SK-N-SH treated with all-trans-retinoic acid at 6 μM for 48 hours (cell line): ENCODE measurements at regions not wholly inside any gene's neighbourhood (a gene's known extent, or its start where the extent isn't known, plus 50 kb on each side); places are given as distances from the start of the nearest gene placed in this dataset.

Experiments
- ATAC-seq: fragments of 200-7000 bp; cut with Tn5 transposase; 3 replicates; pipeline ENCODE4 v1.9.1; 2020; ENCODE audit warnings: mild to moderate bottlenecking, moderate library complexity
- ARNTL ChIP-seq: fragments of 450-650 bp; formaldehyde crosslinking; IDR thresholded peaks from 2 replicates; pipeline ENCODE4 v1.5.0; 2020; ENCODE audit warnings: low read depth, mild to moderate bottlenecking, moderate library complexity, borderline replicate concordance
- BACH2 ChIP-seq: fragments of 250-450 bp; sonication (Bioruptor Pico); IDR thresholded peaks from 2 replicates; pipeline ENCODE4 v1.9.0; 2021; ENCODE audit warnings: mild to moderate bottlenecking, borderline replicate concordance
- CSDC2 ChIP-seq: fragments of 250-450 bp; sonication (Bioruptor Pico); IDR thresholded peaks from 2 replicates; pipeline ENCODE4 v1.5.0; 2020; ENCODE audit warnings: mild to moderate bottlenecking, moderate library complexity
- CSRNP3 ChIP-seq: fragments of 250-450 bp; sonication (Bioruptor Pico); IDR thresholded peaks from 2 replicates; pipeline ENCODE4 v1.5.1; 2021; ENCODE audit warnings: mild to moderate bottlenecking, moderate library complexity
- ESRRG ChIP-seq: fragments of 250-450 bp; sonication (Bioruptor Pico); IDR thresholded peaks from 2 replicates; pipeline ENCODE4 v1.6.1; 2021; ENCODE audit warnings: mild to moderate bottlenecking
- GLIS3 ChIP-seq: fragments of 250-450 bp; sonication (Bioruptor Pico); IDR thresholded peaks from 2 replicates; pipeline ENCODE4 v1.5.0; 2020; ENCODE audit warnings: mild to moderate bottlenecking, moderate library complexity
- ISL1 ChIP-seq: fragments of 250-450 bp; sonication (Bioruptor Pico); IDR thresholded peaks from 2 replicates; pipeline ENCODE4 v2.1.2; 2022; ENCODE audit warnings: mild to moderate bottlenecking, moderate library complexity
- OSR1 ChIP-seq: fragments of 250-450 bp; sonication (Bioruptor Pico); IDR thresholded peaks from 2 replicates; pipeline ENCODE4 v1.8.0; 2022; ENCODE audit warnings: moderate library complexity, mild to moderate bottlenecking, inconsistent platforms
- PPARA ChIP-seq: fragments of 250-450 bp; sonication (Bioruptor Pico); IDR thresholded peaks from 2 replicates; pipeline ENCODE4 v1.5.0; 2020; ENCODE audit warnings: mild to moderate bottlenecking, borderline replicate concordance
- RARB ChIP-seq: fragments of 250-450 bp; sonication (Bioruptor Pico); IDR thresholded peaks from 2 replicates; pipeline ENCODE4 v1.8.0; 2021; ENCODE audit warnings: mild to moderate bottlenecking, moderate library complexity
- SNAI2 ChIP-seq: fragments of 250-450 bp; sonication (Bioruptor Pico); IDR thresholded peaks from 2 replicates; pipeline ENCODE4 v1.5.0; 2020; ENCODE audit warnings: mild to moderate bottlenecking, moderate library complexity
- TCF4 ChIP-seq: fragments of 250-450 bp; sonication (Bioruptor Pico); IDR thresholded peaks from 2 replicates; pipeline ENCODE4 v1.8.0; 2021; ENCODE audit warnings: mild to moderate bottlenecking, moderate library complexity, borderline replicate concordance
- TSHZ2 ChIP-seq: fragments of 250-450 bp; sonication (Bioruptor Pico); IDR thresholded peaks from 2 replicates; pipeline ENCODE4 v1.5.0; 2020; ENCODE audit warnings: mild to moderate bottlenecking, moderate library complexity
- ZC3H10 ChIP-seq: fragments of 250-450 bp; sonication (Bioruptor Pico); IDR thresholded peaks from 2 replicates; pipeline ENCODE4 v1.5.1; 2021; ENCODE audit warnings: mild to moderate bottlenecking, moderate library complexity
- ZFP3 ChIP-seq: fragments of 250-450 bp; sonication (Bioruptor Pico); IDR thresholded peaks from 2 replicates; pipeline ENCODE4 v1.5.0; 2020; ENCODE audit warnings: mild to moderate bottlenecking, moderate library complexity
- ZFP30 ChIP-seq: fragments of 450-650 bp; formaldehyde crosslinking; IDR thresholded peaks from 2 replicates; pipeline ENCODE4 v1.5.0; 2022; ENCODE audit warnings: mild to moderate bottlenecking, moderate library complexity
- ZNF565 ChIP-seq: fragments of 450-650 bp; formaldehyde crosslinking; conservative IDR thresholded peaks from 2 replicates; pipeline ENCODE4 v1.5.0; 2020; ENCODE audit warnings: low read depth, mild to moderate bottlenecking, moderate library complexity
- ZNF70 ChIP-seq: fragments of 450-650 bp; formaldehyde crosslinking; IDR thresholded peaks from 2 replicates; pipeline ENCODE4 v1.5.0; 2020; ENCODE audit warnings: mild to moderate bottlenecking, moderate library complexity
- ZNF8 ChIP-seq: fragments of 450-650 bp; formaldehyde crosslinking; IDR thresholded peaks from 2 replicates; pipeline ENCODE4 v1.5.0; 2020; ENCODE audit warnings: mild to moderate bottlenecking, moderate library complexity
- TF ChIP-seq, protein P1 (sequence below): fragments of 250-450 bp; sonication (Bioruptor Pico); IDR thresholded peaks from 2 replicates; pipeline ENCODE4 v1.8.0; 2020; ENCODE audit warnings: mild to moderate bottlenecking, moderate library complexity, borderline replicate concordance
- TF ChIP-seq, protein P2 (sequence below): fragments of 250-450 bp; sonication (Bioruptor Pico); IDR thresholded peaks from 2 replicates; pipeline ENCODE4 v1.5.1; 2020; ENCODE audit warnings: low read depth, mild to moderate bottlenecking, moderate library complexity

- TF ChIP-seq ZC3H10, result no peak
- TF ChIP-seq ZNF565 (CRISPR knock-in tag), result no peak
- TF ChIP-seq SNAI2 (CRISPR knock-in tag), result no peak
- no peak for TF ChIP-seq ZNF8 (CRISPR knock-in tag)
- TF ChIP-seq ISL1 (CRISPR knock-in tag), result no peak
- TF ChIP-seq ZFP30 (CRISPR knock-in tag), result no peak
- TF ChIP-seq OSR1 (CRISPR knock-in tag), result no peak
- TF ChIP-seq ARNTL (CRISPR knock-in tag), result no peak
- TF ChIP-seq CSRNP3 (CRISPR knock-in tag), result no peak
- no peak for TF ChIP-seq PPARA (CRISPR knock-in tag)
- TF ChIP-seq GLIS3 (CRISPR knock-in tag), result no peak
- no peak for TF ChIP-seq CSDC2 (CRISPR knock-in tag)
- TF ChIP-seq ZNF70 (CRISPR knock-in tag), result no peak
- ATAC-seq, result no peak
Observed at GRCh38 chr3:64939747-64940450, 252.1 kb upstream of the ADAMTS9 start.

DNA sequence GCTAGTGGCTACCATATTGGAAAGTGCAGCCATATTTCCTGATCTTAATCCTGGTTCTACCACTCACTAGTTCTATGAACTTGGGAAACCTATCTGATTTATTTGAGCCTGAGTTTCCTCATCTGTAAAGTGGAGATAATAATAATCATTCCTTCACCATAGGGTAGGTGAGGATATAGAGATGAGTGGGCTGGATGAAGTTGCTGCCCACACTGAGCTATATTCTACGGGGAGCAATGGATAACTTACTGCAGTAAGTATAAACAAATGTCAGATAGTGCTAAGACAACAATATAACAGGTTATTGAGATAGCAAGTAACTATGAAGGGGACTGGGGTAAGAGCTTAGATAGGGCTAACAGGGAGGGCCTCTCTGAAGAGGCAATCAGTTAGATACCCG is 251.5 kb upstream of the ADAMTS9 start:
- TF ChIP-seq, protein P1, sequence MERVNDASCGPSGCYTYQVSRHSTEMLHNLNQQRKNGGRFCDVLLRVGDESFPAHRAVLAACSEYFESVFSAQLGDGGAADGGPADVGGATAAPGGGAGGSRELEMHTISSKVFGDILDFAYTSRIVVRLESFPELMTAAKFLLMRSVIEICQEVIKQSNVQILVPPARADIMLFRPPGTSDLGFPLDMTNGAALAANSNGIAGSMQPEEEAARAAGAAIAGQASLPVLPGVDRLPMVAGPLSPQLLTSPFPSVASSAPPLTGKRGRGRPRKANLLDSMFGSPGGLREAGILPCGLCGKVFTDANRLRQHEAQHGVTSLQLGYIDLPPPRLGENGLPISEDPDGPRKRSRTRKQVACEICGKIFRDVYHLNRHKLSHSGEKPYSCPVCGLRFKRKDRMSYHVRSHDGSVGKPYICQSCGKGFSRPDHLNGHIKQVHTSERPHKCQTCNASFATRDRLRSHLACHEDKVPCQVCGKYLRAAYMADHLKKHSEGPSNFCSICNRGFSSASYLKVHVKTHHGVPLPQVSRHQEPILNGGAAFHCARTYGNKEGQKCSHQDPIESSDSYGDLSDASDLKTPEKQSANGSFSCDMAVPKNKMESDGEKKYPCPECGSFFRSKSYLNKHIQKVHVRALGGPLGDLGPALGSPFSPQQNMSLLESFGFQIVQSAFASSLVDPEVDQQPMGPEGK (CRISPR knock-in tag), result no peak
- TF ChIP-seq, protein P2, sequence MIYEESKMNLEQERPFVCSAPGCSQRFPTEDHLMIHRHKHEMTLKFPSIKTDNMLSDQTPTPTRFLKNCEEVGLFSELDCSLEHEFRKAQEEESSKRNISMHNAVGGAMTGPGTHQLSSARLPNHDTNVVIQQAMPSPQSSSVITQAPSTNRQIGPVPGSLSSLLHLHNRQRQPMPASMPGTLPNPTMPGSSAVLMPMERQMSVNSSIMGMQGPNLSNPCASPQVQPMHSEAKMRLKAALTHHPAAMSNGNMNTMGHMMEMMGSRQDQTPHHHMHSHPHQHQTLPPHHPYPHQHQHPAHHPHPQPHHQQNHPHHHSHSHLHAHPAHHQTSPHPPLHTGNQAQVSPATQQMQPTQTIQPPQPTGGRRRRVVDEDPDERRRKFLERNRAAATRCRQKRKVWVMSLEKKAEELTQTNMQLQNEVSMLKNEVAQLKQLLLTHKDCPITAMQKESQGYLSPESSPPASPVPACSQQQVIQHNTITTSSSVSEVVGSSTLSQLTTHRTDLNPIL (CRISPR knock-in tag), result no peak
- TF ChIP-seq ZNF565 (CRISPR knock-in tag) (no peak), ZFP3 (no peak), TCF4 (CRISPR knock-in tag) (no peak)
- ATAC-seq, result no peak

DNA sequence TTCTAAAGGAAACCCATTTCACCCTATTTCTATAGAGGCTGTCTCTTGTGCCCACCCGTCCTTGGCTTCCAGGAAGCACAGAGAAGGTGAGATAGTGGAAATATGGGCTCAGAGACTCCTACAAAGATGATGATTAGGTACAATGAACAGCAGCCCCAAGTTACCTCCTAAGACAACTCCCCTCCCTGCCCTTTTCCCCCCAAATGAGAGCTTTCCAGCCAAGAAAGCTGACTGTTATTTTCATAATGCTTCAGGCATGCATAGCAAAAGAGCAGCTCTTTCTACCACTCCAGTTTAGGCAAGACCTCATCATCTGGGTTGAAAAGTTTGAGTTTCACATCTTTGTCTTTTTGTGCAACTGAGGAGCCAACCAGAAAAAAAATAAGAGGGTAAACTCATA is 248.8 kb upstream of the ADAMTS9 start:
- peak; percentile 20; the same call in 1 of the 3 replicates for ATAC-seq
- TF ChIP-seq GLIS3 (CRISPR knock-in tag), result no peak
- no peak for TF ChIP-seq ZFP3
- no peak for TF ChIP-seq ZNF70 (CRISPR knock-in tag)
- no peak for TF ChIP-seq ARNTL (CRISPR knock-in tag)
- TF ChIP-seq ZNF565 (CRISPR knock-in tag), result no peak
- no peak for TF ChIP-seq CSRNP3 (CRISPR knock-in tag)
- TF ChIP-seq, all 23 proteins: peak for 0

GRCh38 chr3:64935971-64936370 is 248.2 kb upstream of the ADAMTS9 start:
- TF ChIP-seq ZNF565 (CRISPR knock-in tag) (no peak), TCF4 (CRISPR knock-in tag) (no peak), ARNTL (CRISPR knock-in tag) (no peak), OSR1 (CRISPR knock-in tag) (no peak), TSHZ2 (no peak), GLIS3 (CRISPR knock-in tag) (no peak), ISL1 (CRISPR knock-in tag) (no peak), ZC3H10 (no peak), CSDC2 (CRISPR knock-in tag) (no peak), ZFP30 (CRISPR knock-in tag) (no peak), RARB (CRISPR knock-in tag) (no peak), BACH2 (CRISPR knock-in tag) (no peak), CSRNP3 (CRISPR knock-in tag) (no peak), ESRRG (CRISPR knock-in tag) (no peak)
- TF ChIP-seq, protein P1 (CRISPR knock-in tag), result no peak
- ATAC-seq, result peak; percentile 52; the same call in 2 of the 3 replicates
